ENCODE measurements at regions not wholly inside any gene's neighbourhood (a gene's known extent, or its start where the extent isn't known, plus 50 kb on each side); places are given as distances from the start of the nearest gene placed in this dataset.

DNA sequence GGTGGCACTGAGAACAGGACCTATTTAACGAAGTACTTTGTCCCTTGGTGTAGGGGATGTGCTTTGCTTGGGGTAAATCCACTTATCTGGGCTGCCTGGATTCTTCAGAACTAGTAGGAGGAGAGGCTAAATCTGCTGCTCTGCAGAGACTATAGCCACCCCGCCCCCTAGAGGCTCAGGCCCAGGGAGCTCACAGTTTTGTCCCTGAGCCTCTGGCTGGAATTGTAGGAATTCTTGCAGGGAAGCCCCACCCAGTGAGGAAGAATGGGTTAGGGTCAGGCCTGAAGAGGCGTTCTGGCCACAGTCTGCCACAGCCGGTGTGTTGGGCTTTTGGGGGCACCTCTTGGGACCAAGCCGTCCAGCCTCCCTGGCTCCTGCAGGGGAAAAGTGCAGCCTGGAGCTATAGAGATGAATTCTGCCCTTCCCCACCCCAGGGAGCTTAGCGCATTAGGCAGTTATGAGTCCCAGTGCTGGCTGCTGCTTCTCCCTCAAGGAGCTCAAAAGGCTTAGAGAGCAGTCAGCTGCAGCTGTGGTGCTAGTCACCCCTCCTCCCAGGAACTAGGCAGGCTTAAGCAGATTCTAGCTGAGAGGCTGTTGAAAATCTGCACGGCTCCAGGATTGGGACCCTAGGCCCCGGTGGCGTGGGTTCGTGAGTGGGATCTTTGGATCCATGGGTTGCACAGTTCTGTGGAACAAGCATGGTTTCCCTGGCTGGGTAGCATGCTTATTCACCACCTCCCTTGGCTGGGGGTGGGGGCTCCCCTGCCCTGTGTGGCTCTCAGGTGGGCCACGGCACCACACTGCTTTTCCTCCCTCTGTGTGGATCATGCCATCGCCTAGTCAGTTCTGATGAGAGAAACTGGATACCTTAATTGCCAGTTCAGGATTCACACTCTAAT lies 237.4 kb upstream of the TOM1L1 start:
- no peak for TF ChIP-seq EZH2phosphoT487 (IDR thresholded peaks at IDR 0.05; ENCODE audit: borderline replicate concordance, low read depth, low read length)
- TF ChIP-seq, protein P1, sequence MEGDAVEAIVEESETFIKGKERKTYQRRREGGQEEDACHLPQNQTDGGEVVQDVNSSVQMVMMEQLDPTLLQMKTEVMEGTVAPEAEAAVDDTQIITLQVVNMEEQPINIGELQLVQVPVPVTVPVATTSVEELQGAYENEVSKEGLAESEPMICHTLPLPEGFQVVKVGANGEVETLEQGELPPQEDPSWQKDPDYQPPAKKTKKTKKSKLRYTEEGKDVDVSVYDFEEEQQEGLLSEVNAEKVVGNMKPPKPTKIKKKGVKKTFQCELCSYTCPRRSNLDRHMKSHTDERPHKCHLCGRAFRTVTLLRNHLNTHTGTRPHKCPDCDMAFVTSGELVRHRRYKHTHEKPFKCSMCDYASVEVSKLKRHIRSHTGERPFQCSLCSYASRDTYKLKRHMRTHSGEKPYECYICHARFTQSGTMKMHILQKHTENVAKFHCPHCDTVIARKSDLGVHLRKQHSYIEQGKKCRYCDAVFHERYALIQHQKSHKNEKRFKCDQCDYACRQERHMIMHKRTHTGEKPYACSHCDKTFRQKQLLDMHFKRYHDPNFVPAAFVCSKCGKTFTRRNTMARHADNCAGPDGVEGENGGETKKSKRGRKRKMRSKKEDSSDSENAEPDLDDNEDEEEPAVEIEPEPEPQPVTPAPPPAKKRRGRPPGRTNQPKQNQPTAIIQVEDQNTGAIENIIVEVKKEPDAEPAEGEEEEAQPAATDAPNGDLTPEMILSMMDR (conservative IDR thresholded peaks at IDR 0.05; ENCODE audit: low read length) = no peak
